Panc1 (cell line): ENCODE measurements at regions not wholly inside any gene's neighbourhood (a gene's known extent, or its start where the extent isn't known, plus 50 kb on each side); places are given as distances from the start of the nearest gene placed in this dataset.

Source experiments
- ATAC-seq: fragments of 200-7000 bp; cut with Tn5 transposase; 2 replicates; pipeline ENCODE4 v1.9.1; 2020; ENCODE audit warnings: mild to moderate bottlenecking, moderate library complexity
- BruUV-seq: library from RNA; stranded (reverse); fragments of 400-500 nt; replicated peaks from 2 replicates; lab custom pipeline; 2021; lab: Mats Ljungman, UMichigan
- CTCF ChIA-PET: fragments of 300-600 bp; sonication (Branson Sonifier 250); formaldehyde crosslinking; loops from one replicate; lab custom pipeline; 2022; ENCODE audit warnings: antibody characterized with exemption; lab: Charles Lee
- POLR2A ChIA-PET: fragments of 300-600 bp; sonication (Branson Sonifier 250); formaldehyde crosslinking; loops from one replicate; lab custom pipeline; 2022; ENCODE audit warnings: antibody characterized with exemption; lab: Charles Lee
- DNase-seq: peaks from one replicate; pipeline ENCODE4 v3.0.0-alpha.2; 2010; ENCODE audit warnings: low read depth, low spot score
- H3K27ac ChIP-seq: 2 replicates; pipeline ENCODE4 v1.5.1; 2011; ENCODE audit warnings: mild to moderate bottlenecking, low read length, inconsistent platforms
- H3K27me3 ChIP-seq: fragments of 200-500 bp; sonication (Bioruptor generic); 2 replicates; pipeline ENCODE4 v1.6.0; 2014; ENCODE audit warnings: low read length, inconsistent platforms; ENCODE audit not compliant: control insufficient read depth, insufficient read depth
- H3K36me3 ChIP-seq: fragments of 200-500 bp; sonication (Bioruptor generic); 2 replicates; pipeline ENCODE4 v1.5.1; 2014; ENCODE audit warnings: inconsistent platforms, mild to moderate bottlenecking, low read length, moderate library complexity; ENCODE audit not compliant: control insufficient read depth, insufficient read depth
- H3K4me1 ChIP-seq: 2 replicates; pipeline ENCODE4 v1.5.1; 2011; ENCODE audit warnings: inconsistent platforms, mild to moderate bottlenecking, low read length, moderate library complexity; ENCODE audit not compliant: control insufficient read depth, insufficient read depth
- H3K4me3 ChIP-seq, 2 experiments: 2 replicates each; pipeline ENCODE4 v1.5.1; 2011 to 2012; ENCODE audit warnings: low read depth in 2 of 2, low read length in 2 of 2, mild to moderate bottlenecking in 2 of 2, inconsistent platforms in 1 of 2, moderate library complexity in 1 of 2
- H3K9me3 ChIP-seq: fragments of 200-500 bp; sonication (Bioruptor generic); 2 replicates; pipeline ENCODE4 v1.5.1; 2014; ENCODE audit warnings: low read depth, mild to moderate bottlenecking, inconsistent platforms, low read length, moderate library complexity; ENCODE audit not compliant: control insufficient read depth, insufficient read depth
- CTCF ChIP-seq: fragments of 450-650 bp; IDR thresholded peaks from 2 replicates; pipeline ENCODE4 v1.5.1; 2017; ENCODE audit warnings: mild to moderate bottlenecking
- POLR2AphosphoS5 ChIP-seq: IDR thresholded peaks from 2 replicates; pipeline ENCODE4 v1.6.1; 2012; ENCODE audit warnings: mild to moderate bottlenecking, low read depth, low read length, moderate library complexity
- SIN3A ChIP-seq: IDR thresholded peaks from 2 replicates; pipeline ENCODE4 v1.6.1; 2012; ENCODE audit warnings: low read depth, mild to moderate bottlenecking, low read length, moderate library complexity, borderline replicate concordance; ENCODE audit not compliant: insufficient read depth
- TCF7L2 ChIP-seq: IDR thresholded peaks from 2 replicates; pipeline ENCODE4 v1.6.1; 2011; ENCODE audit warnings: mild to moderate bottlenecking, low read depth, low read length, inconsistent platforms
- in situ Hi-C: cut with HindIII; loops from 2 replicates; pipeline ENCODE4 v1.10.0; 2016; ENCODE audit warnings: low sequenced_read_pairs, low pct_unique_long_range_greater_than_20kb
- intact Hi-C: fragments of 100-400 bp; cut with micrococcal nuclease; formaldehyde crosslinking; loops from one replicate; pipeline ENCODE4 v1.10.0; 2022; ENCODE audit not compliant: unreplicated experiment
- TF ChIP-seq, protein P1 (sequence below), 2 experiments: IDR thresholded peaks; 2 replicates each; pipeline ENCODE4 v1.6.1; 2011 to 2012; ENCODE audit warnings: low read depth in 2 of 2, control low read depth in 1 of 2, low read length in 1 of 2, mild to moderate bottlenecking in 1 of 2, moderate library complexity in 1 of 2; ENCODE audit not compliant: insufficient read depth in 1 of 2

GRCh38 chr15:93854088-93854487 is 377.3 kb upstream of the MCTP2 start:
- intact Hi-C loops (no loop called here), in situ Hi-C loops (no loop called here)
- no peak overlapping the region for H3K27ac ChIP-seq
- CTCF ChIA-PET, result interaction anchor here (0.9 kb wide), 1 partner anchor 46 kb away, joined by 3 read pairs; no protein-coding TSS in a partner anchor
- H3K27me3 ChIP-seq, result no peaks in the 10 kb centered on the region
- BruUV-seq, result no TSS peak
- TF ChIP-seq POLR2AphosphoS5 (no peak), TCF7L2 (no peak)
- TF ChIP-seq, protein P1, sequence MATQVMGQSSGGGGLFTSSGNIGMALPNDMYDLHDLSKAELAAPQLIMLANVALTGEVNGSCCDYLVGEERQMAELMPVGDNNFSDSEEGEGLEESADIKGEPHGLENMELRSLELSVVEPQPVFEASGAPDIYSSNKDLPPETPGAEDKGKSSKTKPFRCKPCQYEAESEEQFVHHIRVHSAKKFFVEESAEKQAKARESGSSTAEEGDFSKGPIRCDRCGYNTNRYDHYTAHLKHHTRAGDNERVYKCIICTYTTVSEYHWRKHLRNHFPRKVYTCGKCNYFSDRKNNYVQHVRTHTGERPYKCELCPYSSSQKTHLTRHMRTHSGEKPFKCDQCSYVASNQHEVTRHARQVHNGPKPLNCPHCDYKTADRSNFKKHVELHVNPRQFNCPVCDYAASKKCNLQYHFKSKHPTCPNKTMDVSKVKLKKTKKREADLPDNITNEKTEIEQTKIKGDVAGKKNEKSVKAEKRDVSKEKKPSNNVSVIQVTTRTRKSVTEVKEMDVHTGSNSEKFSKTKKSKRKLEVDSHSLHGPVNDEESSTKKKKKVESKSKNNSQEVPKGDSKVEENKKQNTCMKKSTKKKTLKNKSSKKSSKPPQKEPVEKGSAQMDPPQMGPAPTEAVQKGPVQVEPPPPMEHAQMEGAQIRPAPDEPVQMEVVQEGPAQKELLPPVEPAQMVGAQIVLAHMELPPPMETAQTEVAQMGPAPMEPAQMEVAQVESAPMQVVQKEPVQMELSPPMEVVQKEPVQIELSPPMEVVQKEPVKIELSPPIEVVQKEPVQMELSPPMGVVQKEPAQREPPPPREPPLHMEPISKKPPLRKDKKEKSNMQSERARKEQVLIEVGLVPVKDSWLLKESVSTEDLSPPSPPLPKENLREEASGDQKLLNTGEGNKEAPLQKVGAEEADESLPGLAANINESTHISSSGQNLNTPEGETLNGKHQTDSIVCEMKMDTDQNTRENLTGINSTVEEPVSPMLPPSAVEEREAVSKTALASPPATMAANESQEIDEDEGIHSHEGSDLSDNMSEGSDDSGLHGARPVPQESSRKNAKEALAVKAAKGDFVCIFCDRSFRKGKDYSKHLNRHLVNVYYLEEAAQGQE (IDR thresholded peaks at IDR 0.05; ENCODE audit: insufficient read depth in 1 of 2, low read depth in 2 of 2, low read length in 1 of 2), result no peak
- no peaks in the 10 kb centered on the region for H3K9me3 ChIP-seq
- ATAC-seq, result no peak
- POLR2A ChIA-PET, result no interaction called here
- no peaks in the 10 kb centered on the region for H3K36me3 ChIP-seq
- no peak for DNase-seq
- no peak overlapping the region for H3K4me3 ChIP-seq
- no peaks in the 10 kb centered on the region for H3K4me1 ChIP-seq

DNA sequence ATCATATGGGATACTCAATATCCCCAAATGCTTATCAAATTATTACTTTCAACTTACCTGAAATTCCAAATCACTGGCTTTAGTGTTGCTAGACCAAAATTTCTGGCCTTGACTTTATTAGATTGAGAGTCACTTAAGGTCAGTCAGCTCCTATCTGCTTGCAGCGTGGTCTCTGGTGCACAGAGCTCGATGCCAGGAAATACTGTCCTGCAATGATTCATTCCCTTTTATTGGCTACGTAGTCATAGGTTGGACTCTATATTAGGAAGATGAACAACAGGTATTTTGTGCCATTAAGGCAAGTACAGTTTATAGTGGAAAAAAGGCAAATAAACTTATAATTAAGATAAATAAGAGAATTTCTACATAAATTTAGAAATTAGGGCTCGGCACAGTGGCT is 378.6 kb upstream of the MCTP2 start:
- DNase-seq (no peak), ATAC-seq (no peak)
- TF ChIP-seq CTCF (no peak), SIN3A (no peak), POLR2AphosphoS5 (no peak), TCF7L2 (no peak)
- TF ChIP-seq, protein P1 (IDR thresholded peaks at IDR 0.05; ENCODE audit: insufficient read depth in 1 of 2, low read depth in 2 of 2, low read length in 1 of 2), result no peak
- ChIA-PET CTCF (no interaction called here), POLR2A (no interaction called here)
- intact Hi-C loops (no loop called here), in situ Hi-C loops (no loop called here)
- Histone ChIP-seq H3K27me3 (no peaks in the 10 kb centered on the region), H3K4me3 (no peak overlapping the region), H3K27ac (no peak overlapping the region), H3K9me3 (no peaks in the 10 kb centered on the region), H3K36me3 (no peaks in the 10 kb centered on the region), H3K4me1 (no peaks in the 10 kb centered on the region)
- no TSS peak for BruUV-seq
